ENCODE measurements at regions not wholly inside any gene's neighbourhood (a gene's known extent, or its start where the extent isn't known, plus 50 kb on each side); places are given as distances from the start of the nearest gene placed in this dataset.
"Not testable (repeated sequence)": the region's sequence is repeated elsewhere in the genome, so short reads cannot be mapped to it uniquely, and the experiment has no call there.

DNA sequence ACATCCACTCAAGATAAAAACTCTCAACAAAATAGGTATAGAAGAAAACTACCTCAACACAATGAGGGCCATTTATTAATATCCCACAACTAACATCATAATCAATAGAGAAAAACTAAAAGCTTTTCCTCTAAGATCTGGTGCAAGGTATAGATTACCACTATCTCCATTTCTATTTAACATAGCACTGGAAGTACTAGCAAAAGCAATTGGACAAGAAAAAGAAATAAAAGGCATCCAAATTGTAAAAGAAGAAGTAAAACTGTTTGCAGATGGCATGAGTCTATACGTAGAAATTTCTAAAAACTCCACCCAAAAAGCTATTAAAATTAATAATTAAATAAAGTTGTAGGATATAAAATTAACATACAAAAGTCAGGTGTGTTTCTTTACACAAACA lies 230.8 kb upstream of the PRSS16 start:
- TF ChIP-seq POLR2AphosphoS5 (IDR thresholded peaks at IDR 0.05; ENCODE audit: low read depth, low read length) (no peak), TAF1 (IDR thresholded peaks at IDR 0.05; ENCODE audit: low read depth, low read length) (no peak), POU2F2 (IDR thresholded peaks at IDR 0.05; ENCODE audit: low read depth, low read length) (no peak), POLR2A (IDR thresholded peaks at IDR 0.05; ENCODE audit: low read depth, low read length) (no peak), PAX5 (IDR thresholded peaks at IDR 0.05; ENCODE audit: insufficient read depth, low read length, severe bottlenecking) (no peak), SPI1 (IDR thresholded peaks at IDR 0.05; ENCODE audit: low read depth, low read length) (no peak)
- FAIRE-seq (no peak), DNase-seq (ENCODE audit: insufficient read length, low spot score) (no peak)

DNA sequence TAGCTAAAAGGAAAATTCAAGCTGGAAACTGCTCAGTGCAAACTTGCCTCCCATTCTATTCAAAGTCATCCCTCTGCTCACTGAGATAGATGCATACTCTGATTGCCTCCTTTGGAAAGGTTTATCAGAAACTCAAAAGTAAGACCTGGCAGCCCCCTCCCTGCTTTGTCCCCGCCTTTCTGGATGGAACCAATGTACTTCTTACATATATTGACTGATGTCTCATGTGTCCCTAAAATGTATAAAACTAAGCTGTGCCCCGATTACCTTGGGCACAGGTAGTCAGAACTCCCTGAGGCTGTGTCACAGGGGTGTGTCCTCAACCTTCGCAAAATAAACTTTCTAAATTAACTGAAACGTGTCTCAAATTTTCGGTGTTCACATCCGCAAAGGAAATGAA lies 229.1 kb upstream of the PRSS16 start:
- FAIRE-seq; DNase-seq (ENCODE audit: insufficient read length, low spot score): not testable (repeated sequence)

DNA sequence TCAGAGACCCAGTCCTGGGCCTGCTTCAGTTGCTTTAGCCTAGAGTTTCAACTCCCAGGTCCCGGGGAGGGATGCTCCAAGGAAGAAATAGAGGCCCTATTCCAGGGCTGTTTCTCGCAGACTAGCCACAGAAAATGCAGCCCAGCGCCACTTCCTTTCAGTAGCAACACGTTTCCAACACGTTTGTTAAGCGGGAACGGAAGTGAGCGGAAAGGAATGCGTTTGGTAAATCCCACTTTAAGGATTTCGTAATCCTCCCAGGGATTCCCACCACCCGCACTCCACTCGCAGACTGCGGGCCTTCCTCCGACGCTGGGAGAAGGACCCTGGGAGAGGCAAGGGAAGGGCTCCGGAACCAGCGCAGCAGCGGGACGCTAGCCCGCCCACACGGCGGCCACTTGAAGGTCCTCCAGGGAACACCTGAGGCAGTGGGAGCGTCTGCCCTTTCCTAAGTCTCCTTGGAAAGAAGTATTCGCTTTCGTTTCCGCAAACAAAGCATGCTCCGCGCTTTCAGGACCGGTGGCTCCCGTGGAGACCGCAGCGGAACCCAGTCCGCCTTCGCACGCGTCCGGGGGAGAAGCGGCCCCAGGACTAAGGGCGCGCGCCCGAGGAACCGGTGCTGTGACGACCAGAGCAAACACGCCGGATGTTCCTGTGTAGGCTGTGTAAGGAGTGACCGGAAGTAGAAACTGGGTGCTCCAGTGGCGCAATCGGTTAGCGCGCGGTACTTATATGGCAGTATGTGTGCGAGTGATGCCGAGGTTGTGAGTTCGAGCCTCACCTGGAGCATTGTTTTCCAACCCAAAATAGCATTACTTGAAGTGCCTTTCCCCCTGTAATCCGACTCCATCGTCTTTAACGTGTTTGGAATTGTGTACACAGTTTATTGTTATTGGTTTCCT lies 227.6 kb upstream of the PRSS16 start:
- DNase-seq (ENCODE audit: insufficient read length, low spot score) (peak; percentile 39), FAIRE-seq (peak; percentile 84)
- TF ChIP-seq SPI1 (IDR thresholded peaks at IDR 0.05; ENCODE audit: low read depth, low read length) (peak; percentile 21; the same call in 1 of the 2 replicates), POU2F2 (IDR thresholded peaks at IDR 0.05; ENCODE audit: low read depth, low read length) (0 out of 2 replicates have a peak, but pooled peaks have one; percentile 35), PAX5 (IDR thresholded peaks at IDR 0.05; ENCODE audit: insufficient read depth, low read length, severe bottlenecking) (no peak)

DNA sequence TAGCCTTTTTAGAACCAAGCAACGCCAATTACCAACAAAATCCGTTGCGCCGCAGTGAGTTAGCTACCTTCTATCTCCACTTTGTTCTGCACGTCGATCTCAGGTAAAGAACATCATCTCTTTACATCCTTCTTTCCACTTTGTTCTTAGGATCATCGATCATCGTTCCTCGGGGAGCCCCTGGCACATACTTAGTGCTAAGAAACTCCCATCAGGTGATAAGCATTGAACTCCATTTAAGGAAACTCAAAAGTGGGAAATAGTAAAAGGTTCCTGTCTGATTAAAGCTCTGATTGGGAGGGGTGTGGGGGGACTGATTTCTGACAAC lies 227.0 kb upstream of the PRSS16 start:
- TF ChIP-seq SPI1 (IDR thresholded peaks at IDR 0.05; ENCODE audit: low read depth, low read length) = no peak
- no peak for TF ChIP-seq PAX5 (IDR thresholded peaks at IDR 0.05; ENCODE audit: insufficient read depth, low read length, severe bottlenecking)
- no peak for TF ChIP-seq POU2F2 (IDR thresholded peaks at IDR 0.05; ENCODE audit: low read depth, low read length)
- no peak for TF ChIP-seq POLR2A (IDR thresholded peaks at IDR 0.05; ENCODE audit: low read depth, low read length)
- TF ChIP-seq POLR2AphosphoS5 (IDR thresholded peaks at IDR 0.05; ENCODE audit: low read depth, low read length) = no peak
- no peak for TF ChIP-seq TAF1 (IDR thresholded peaks at IDR 0.05; ENCODE audit: low read depth, low read length)

DNA sequence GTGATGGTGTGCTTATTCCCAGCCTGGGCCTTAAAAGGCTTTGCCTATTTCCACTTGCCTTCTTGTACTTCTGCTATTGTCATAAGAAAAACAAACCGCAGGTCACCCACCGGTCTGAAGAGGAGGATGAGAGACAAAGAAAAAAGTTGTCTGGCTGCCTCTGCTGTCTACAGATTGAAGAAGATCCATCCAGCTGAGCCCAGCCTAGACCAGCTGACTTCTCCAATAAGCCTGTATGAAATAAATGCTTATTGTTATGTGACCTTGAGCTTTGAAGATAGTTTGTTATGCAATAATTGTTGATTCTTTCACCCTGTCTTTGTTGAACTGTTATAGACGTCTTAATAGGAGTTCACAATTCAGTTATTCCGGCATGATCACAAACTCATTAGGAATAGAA lies 223.8 kb upstream of the PRSS16 start:
- TF ChIP-seq TAF1 (IDR thresholded peaks at IDR 0.05; ENCODE audit: low read depth, low read length) = no peak
- no peak for TF ChIP-seq SPI1 (IDR thresholded peaks at IDR 0.05; ENCODE audit: low read depth, low read length)
- TF ChIP-seq POU2F2 (IDR thresholded peaks at IDR 0.05; ENCODE audit: low read depth, low read length) = no peak
- TF ChIP-seq POLR2AphosphoS5 (IDR thresholded peaks at IDR 0.05; ENCODE audit: low read depth, low read length) = no peak
- TF ChIP-seq POLR2A (IDR thresholded peaks at IDR 0.05; ENCODE audit: low read depth, low read length) = no peak
- no peak for TF ChIP-seq PAX5 (IDR thresholded peaks at IDR 0.05; ENCODE audit: insufficient read depth, low read length, severe bottlenecking)
- FAIRE-seq (no peak), DNase-seq (ENCODE audit: insufficient read length, low spot score) (no peak)

More for the DNA sequence above, 227.0 kb upstream of the PRSS16 start:
- DNase-seq (ENCODE audit: insufficient read length, low spot score) = no peak
- no peak for FAIRE-seq

DNA sequence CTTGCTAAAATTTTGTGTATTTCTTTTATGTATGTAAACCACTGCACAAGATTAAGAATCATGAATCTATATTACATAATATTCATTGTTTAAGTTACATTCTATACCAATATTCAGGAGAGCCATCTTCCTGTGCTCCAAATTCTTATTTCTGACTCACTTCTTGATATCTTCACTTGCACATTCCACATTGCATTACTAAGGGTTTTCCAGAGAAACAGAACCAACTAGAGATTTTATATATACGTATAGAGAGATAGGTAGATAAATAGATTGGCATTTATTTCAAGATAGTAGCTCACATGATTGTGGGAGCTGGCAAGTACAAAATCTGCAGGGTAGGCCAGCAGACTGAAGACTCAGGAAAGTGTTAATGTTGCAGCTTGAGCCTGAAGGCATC lies 222.2 kb upstream of the PRSS16 start:
- no peak for DNase-seq (ENCODE audit: insufficient read length, low spot score)
- TF ChIP-seq SPI1 (IDR thresholded peaks at IDR 0.05; ENCODE audit: low read depth, low read length) (no peak), POU2F2 (IDR thresholded peaks at IDR 0.05; ENCODE audit: low read depth, low read length) (no peak), POLR2AphosphoS5 (IDR thresholded peaks at IDR 0.05; ENCODE audit: low read depth, low read length) (no peak), POLR2A (IDR thresholded peaks at IDR 0.05; ENCODE audit: low read depth, low read length) (no peak), PAX5 (IDR thresholded peaks at IDR 0.05; ENCODE audit: insufficient read depth, low read length, severe bottlenecking) (no peak), TAF1 (IDR thresholded peaks at IDR 0.05; ENCODE audit: low read depth, low read length) (no peak)
- no peak for FAIRE-seq

DNA sequence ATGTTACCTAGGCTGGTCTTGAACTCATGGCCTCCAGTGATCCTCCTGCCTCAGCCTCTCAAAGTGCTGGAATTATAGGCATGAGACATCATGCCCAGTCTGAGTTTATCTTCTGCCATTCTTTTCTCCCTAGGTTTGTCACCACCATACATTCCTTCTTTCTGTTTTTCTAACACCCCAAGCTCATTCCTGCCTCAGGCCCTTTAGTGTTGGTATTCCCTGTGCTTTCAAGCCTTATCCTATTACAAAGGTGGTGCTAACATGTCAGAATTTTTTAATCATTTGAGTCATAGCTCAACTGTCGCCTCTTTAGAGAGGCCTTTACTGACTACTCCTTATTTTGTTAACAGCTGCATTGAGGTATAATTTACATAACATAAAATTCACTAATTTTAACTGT lies 221.1 kb upstream of the PRSS16 start:
- TF ChIP-seq POLR2AphosphoS5 (IDR thresholded peaks at IDR 0.05; ENCODE audit: low read depth, low read length) (no peak), TAF1 (IDR thresholded peaks at IDR 0.05; ENCODE audit: low read depth, low read length) (no peak), POU2F2 (IDR thresholded peaks at IDR 0.05; ENCODE audit: low read depth, low read length) (no peak), SPI1 (IDR thresholded peaks at IDR 0.05; ENCODE audit: low read depth, low read length) (no peak), PAX5 (IDR thresholded peaks at IDR 0.05; ENCODE audit: insufficient read depth, low read length, severe bottlenecking) (no peak), POLR2A (IDR thresholded peaks at IDR 0.05; ENCODE audit: low read depth, low read length) (no peak)
- DNase-seq (ENCODE audit: insufficient read length, low spot score) = no peak
- no peak for FAIRE-seq

DNA sequence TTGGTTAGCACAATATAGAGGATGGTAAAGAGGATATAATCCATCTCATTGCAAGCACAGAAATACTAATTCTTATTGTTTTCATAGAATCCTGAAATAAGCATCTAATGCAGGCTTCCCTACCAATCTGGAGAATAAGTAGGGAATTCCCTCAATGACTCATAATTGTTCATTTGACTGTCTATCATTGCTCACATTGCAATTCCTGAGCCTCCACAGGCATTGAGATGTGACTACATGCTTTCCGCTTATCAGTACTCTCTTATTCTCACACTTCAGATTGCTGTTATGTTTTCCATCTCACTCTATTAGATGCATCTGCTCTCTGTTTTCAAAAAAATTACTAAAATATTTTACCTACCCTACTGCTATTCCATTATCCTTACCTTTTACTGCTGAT lies 216.2 kb upstream of the PRSS16 start:
- TF ChIP-seq POLR2AphosphoS5 (IDR thresholded peaks at IDR 0.05; ENCODE audit: low read depth, low read length) (no peak), PAX5 (IDR thresholded peaks at IDR 0.05; ENCODE audit: insufficient read depth, low read length, severe bottlenecking) (no peak), TAF1 (IDR thresholded peaks at IDR 0.05; ENCODE audit: low read depth, low read length) (no peak), SPI1 (IDR thresholded peaks at IDR 0.05; ENCODE audit: low read depth, low read length) (no peak)
- DNase-seq (ENCODE audit: insufficient read length, low spot score) (no peak), FAIRE-seq (no peak)

DNA sequence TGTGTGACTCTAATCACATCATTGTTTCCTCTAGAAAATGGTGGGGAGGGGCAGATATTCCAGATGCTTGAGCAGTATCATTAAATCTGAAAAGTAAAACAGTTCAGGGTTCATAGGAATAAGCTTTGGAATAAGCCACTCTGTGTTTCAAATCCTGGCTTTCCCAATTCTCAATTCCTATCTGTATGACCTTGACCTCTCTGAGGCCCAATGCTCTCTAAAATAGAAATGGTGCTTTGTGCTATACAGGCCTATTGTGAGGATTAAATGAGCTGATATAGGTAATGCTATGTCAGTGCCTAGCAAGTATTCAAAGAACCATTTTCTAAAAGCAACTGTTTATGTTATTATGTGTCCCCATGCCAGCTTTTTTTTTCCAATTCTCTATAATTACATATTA lies 209.0 kb upstream of the PRSS16 start:
- TF ChIP-seq POU2F2 (IDR thresholded peaks at IDR 0.05; ENCODE audit: low read depth, low read length) = no peak
- no peak for TF ChIP-seq SPI1 (IDR thresholded peaks at IDR 0.05; ENCODE audit: low read depth, low read length)
- no peak for TF ChIP-seq POLR2A (IDR thresholded peaks at IDR 0.05; ENCODE audit: low read depth, low read length)
- FAIRE-seq (no peak), DNase-seq (ENCODE audit: insufficient read length, low spot score) (no peak)

DNA sequence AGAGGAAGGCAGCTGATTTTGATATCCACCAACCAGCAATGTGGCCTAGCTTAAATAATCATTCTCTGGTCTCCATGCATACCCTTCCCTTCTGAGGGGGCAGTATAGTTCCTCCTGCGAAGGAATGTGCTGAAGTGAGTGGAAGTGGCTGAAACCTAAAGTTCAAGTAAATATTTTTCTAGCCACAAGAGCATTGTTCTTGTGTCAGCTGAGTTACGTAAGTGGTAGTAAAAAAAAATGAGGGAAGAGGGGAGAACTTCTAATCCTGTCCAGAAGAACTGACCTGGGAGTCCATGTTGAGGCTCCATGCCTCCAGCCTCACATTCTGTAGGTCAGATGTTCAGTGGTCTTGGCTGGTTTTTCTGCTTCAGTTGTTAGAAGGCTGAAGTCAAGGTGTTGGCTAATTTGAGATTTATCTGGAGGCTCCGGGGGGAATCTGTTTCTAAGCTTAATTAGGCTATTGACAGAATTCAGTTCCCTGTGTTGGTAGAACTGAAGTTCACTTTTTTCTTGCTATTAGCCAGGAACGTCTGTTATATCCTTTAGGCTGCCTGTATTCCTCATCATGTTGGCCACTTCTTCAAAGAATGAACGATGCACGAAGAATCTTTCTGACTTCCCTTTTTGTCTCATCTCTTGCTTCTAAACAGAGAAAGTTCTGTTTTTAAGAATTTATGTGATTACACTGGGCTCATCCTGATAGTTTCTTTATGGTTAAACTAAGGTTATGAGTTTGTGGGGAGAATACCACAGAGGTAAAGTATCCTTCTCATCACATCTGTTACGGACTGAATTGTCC lies 207.1 kb upstream of the PRSS16 start:
- DNase-seq (ENCODE audit: insufficient read length, low spot score) (no peak), FAIRE-seq (no peak)
- TF ChIP-seq TAF1 (IDR thresholded peaks at IDR 0.05; ENCODE audit: low read depth, low read length) (no peak), SPI1 (IDR thresholded peaks at IDR 0.05; ENCODE audit: low read depth, low read length) (peak; percentile 72), PAX5 (IDR thresholded peaks at IDR 0.05; ENCODE audit: insufficient read depth, low read length, severe bottlenecking) (no peak), POLR2AphosphoS5 (IDR thresholded peaks at IDR 0.05; ENCODE audit: low read depth, low read length) (no peak), POU2F2 (IDR thresholded peaks at IDR 0.05; ENCODE audit: low read depth, low read length) (no peak)

All from GM12891 (cell line).